ENCODE measurements at regions not wholly inside any gene's neighbourhood (a gene's known extent, or its start where the extent isn't known, plus 50 kb on each side); places are given as distances from the start of the nearest gene placed in this dataset.

DNA sequence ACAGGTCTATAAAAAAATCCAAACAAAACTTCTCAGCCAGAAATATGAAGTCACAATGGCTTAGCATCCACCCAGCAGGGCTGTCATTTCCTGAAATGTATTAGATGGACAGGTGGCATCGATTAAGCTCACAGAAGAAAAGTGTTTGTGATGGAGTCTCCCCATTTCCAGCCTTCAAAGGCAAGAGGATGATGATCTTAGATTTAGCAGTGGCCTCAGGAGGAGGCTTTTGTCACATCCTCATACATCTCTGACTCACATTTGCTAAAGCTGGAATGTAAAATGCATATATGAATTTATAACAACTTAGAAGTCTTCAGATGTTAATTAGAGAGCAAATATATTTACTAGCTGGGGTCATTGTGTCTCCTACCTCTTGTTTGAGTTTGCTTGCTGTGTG is 441.9 kb downstream of the SPRY1 start:
- no peak overlapping the region for H3K4me2 ChIP-seq (ENCODE audit: low read length)
- H3K27me3 ChIP-seq (ENCODE audit: insufficient read depth, low read length) = no peaks in the 10 kb centered on the region
- no peaks in the 10 kb centered on the region for H3F3A ChIP-seq (ENCODE audit: insufficient read depth, low read length)
- H3K27ac ChIP-seq (ENCODE audit: low read depth, low read length, poor library complexity, severe bottlenecking) = no peak overlapping the region
- no peaks in the 10 kb centered on the region for H3K9me3 ChIP-seq (ENCODE audit: low read length)
- H3K36me3 ChIP-seq (ENCODE audit: insufficient read depth, low read length) = no peaks in the 10 kb centered on the region
- TF ChIP-seq EZH2 (IDR thresholded peaks at IDR 0.05; ENCODE audit: borderline replicate concordance, low read length) (no peak), CTCF (IDR thresholded peaks at IDR 0.05; ENCODE audit: low read length) (no peak)
- no peak overlapping the region for H2AFZ ChIP-seq (ENCODE audit: low read length)
- no peaks in the 10 kb centered on the region for H3K79me2 ChIP-seq (ENCODE audit: insufficient read depth, low read length)
- no peak overlapping the region for H3K4me3 ChIP-seq (ENCODE audit: low read depth, low read length, poor library complexity, severe bottlenecking)
- no peaks in the 10 kb centered on the region for H4K20me1 ChIP-seq (ENCODE audit: insufficient read depth, low read length)
- H3K9me2 ChIP-seq (ENCODE audit: low read depth, low read length) = no peaks in the 10 kb centered on the region
- H3K4me1 ChIP-seq (ENCODE audit: insufficient read depth, low read length, severe bottlenecking) = peaks cover 16% of the 10 kb centered on the region
- no peak overlapping the region for H3K9ac ChIP-seq (ENCODE audit: low read length)

GRCh38 chr4:123840197-123840596 is 443.6 kb downstream of the SPRY1 start:
- H3K4me2 ChIP-seq (ENCODE audit: low read length) = no peak overlapping the region
- no peak overlapping the region for H3K4me3 ChIP-seq (ENCODE audit: low read depth, low read length, poor library complexity, severe bottlenecking)
- H3K36me3 ChIP-seq (ENCODE audit: insufficient read depth, low read length) = no peaks in the 10 kb centered on the region
- no peaks in the 10 kb centered on the region for H4K20me1 ChIP-seq (ENCODE audit: insufficient read depth, low read length)
- no peak overlapping the region for H2AFZ ChIP-seq (ENCODE audit: low read length)
- H3K9me3 ChIP-seq (ENCODE audit: low read length) = no peaks in the 10 kb centered on the region
- no peak overlapping the region for H3K27ac ChIP-seq (ENCODE audit: low read depth, low read length, poor library complexity, severe bottlenecking)
- H3F3A ChIP-seq (ENCODE audit: insufficient read depth, low read length) = no peaks in the 10 kb centered on the region
- H3K27me3 ChIP-seq (ENCODE audit: insufficient read depth, low read length) = no peaks in the 10 kb centered on the region
- TF ChIP-seq EZH2 (IDR thresholded peaks at IDR 0.05; ENCODE audit: borderline replicate concordance, low read length) (no peak), CTCF (IDR thresholded peaks at IDR 0.05; ENCODE audit: low read length) (no peak)
- H3K9me2 ChIP-seq (ENCODE audit: low read depth, low read length) = no peaks in the 10 kb centered on the region
- no peak overlapping the region for H3K9ac ChIP-seq (ENCODE audit: low read length)
- no peaks in the 10 kb centered on the region for H3K79me2 ChIP-seq (ENCODE audit: insufficient read depth, low read length)
- H3K4me1 ChIP-seq (ENCODE audit: insufficient read depth, low read length, severe bottlenecking) = peaks cover 20% of the 10 kb centered on the region

DNA sequence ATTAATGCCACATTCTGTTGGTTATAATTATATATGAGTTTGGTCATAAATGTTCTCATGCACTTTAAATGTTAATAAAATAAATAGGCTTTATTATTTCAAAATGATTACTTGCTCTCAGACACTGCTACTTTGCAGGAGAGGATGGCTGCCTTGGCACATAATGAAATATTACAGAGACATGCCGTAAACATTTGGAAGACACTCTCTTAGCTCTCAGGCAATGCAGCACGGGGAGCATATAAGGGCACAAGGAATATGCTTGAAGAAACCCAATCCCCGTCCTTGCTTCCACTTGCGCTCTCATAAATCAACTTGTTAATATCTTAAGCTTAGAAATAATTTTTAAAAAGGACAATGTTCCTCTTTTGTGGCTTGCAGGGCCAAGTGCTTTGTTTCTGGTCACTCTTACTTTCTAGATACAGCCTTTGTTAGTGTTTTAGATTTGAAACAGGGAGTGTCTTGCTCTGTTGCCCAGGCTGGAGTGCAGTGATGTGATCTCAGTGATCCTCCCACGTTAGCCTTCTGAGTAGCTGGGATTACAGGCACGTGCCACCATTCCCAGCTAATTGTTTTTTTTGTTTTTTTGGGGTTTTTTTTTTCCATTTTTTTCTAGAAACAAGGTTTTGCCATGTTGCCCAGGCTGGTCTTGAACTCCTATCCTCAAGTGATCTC is 445.0 kb downstream of the SPRY1 start:
- Histone ChIP-seq H3K4me3 (ENCODE audit: low read depth, low read length, poor library complexity, severe bottlenecking) (no peak overlapping the region), H3K79me2 (ENCODE audit: insufficient read depth, low read length) (no peaks in the 10 kb centered on the region), H3K9me3 (ENCODE audit: low read length) (no peaks in the 10 kb centered on the region), H3K9ac (ENCODE audit: low read length) (no peak overlapping the region), H3K27ac (ENCODE audit: low read depth, low read length, poor library complexity, severe bottlenecking) (no peak overlapping the region), H4K20me1 (ENCODE audit: insufficient read depth, low read length) (no peaks in the 10 kb centered on the region), H3K27me3 (ENCODE audit: insufficient read depth, low read length) (no peaks in the 10 kb centered on the region), H3K36me3 (ENCODE audit: insufficient read depth, low read length) (no peaks in the 10 kb centered on the region), H3F3A (ENCODE audit: insufficient read depth, low read length) (no peaks in the 10 kb centered on the region), H3K4me1 (ENCODE audit: insufficient read depth, low read length, severe bottlenecking) (peaks cover 20% of the 10 kb centered on the region), H2AFZ (ENCODE audit: low read length) (no peak overlapping the region), H3K4me2 (ENCODE audit: low read length) (no peak overlapping the region), H3K9me2 (ENCODE audit: low read depth, low read length) (no peaks in the 10 kb centered on the region)
- TF ChIP-seq EZH2 (IDR thresholded peaks at IDR 0.05; ENCODE audit: borderline replicate concordance, low read length) = no peak
- TF ChIP-seq CTCF (IDR thresholded peaks at IDR 0.05; ENCODE audit: low read length) = no peak
